ENCODE measurements at regions not wholly inside any gene's neighbourhood (a gene's known extent, or its start where the extent isn't known, plus 50 kb on each side); places are given as distances from the start of the nearest gene placed in this dataset.

GRCh38 chr4:3845094-3845743 is 79.0 kb downstream of the ADRA2C start:
- Histone ChIP-seq H3K4me3 (ENCODE audit: low read depth in 1 of 2, low read length in 2 of 2) (no peak overlapping the region), H3K27ac (ENCODE audit: low read depth, low read length) (no peak overlapping the region), H3K9me3 (ENCODE audit: control insufficient read depth in 1 of 2, low read length in 2 of 2) (no peaks in the 10 kb centered on the region), H3K9ac (ENCODE audit: low read depth in 1 of 2, low read length in 2 of 2) (no peak overlapping the region), H3K36me3 (ENCODE audit: control insufficient read depth in 1 of 2, insufficient read depth in 2 of 2, low read length in 2 of 2) (no peaks in the 10 kb centered on the region), H3K27me3 (ENCODE audit: control insufficient read depth in 1 of 2, insufficient read depth in 2 of 2, low read length in 2 of 2) (peaks cover 0 to 4% of the 10 kb centered on the region in 2 donors), H3K4me1 (ENCODE audit: control insufficient read depth in 1 of 2, insufficient read depth in 2 of 2, low read length in 2 of 2) (no peaks in the 10 kb centered on the region)

DNA sequence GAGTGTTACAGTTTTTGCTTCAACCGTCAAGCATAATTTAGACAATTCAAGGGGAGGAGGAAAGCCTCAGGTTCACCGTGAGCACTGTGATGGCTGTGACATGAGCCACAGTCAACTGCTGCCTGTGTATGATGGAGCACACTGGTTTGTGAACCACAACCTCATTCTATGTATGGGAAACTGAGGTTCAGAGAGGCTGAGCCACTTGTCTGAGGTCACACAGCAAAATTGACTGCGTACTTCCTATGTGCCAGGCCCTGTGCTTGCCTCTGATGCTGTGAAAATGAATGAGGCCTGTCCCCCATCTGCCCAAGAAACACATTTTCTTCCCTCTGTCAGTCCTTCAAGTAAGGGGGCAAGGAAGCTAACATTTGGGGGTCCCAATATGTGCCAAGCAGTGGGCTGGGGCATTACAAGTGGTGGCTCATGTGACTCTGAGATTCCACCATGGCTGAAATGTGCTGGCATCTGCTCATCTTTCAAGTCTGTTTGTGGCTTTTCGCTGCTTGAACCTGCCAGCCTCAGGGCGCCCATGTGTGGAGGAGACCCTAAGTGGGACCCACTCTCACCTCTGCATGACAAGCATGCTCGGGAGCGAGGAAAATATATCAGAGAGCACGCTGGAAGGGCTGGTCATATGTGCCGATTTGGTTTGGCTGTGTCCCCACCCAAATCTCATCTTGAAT is 79.7 kb downstream of the ADRA2C start:
- no peak overlapping the region for H3K4me3 ChIP-seq (ENCODE audit: low read depth in 1 of 2, low read length in 2 of 2)
- no peaks in the 10 kb centered on the region for H3K4me1 ChIP-seq (ENCODE audit: control insufficient read depth in 1 of 2, insufficient read depth in 2 of 2, low read length in 2 of 2)
- H3K9ac ChIP-seq (ENCODE audit: low read depth in 1 of 2, low read length in 2 of 2): no peak overlapping the region
- no peaks in the 10 kb centered on the region for H3K36me3 ChIP-seq (ENCODE audit: control insufficient read depth in 1 of 2, insufficient read depth in 2 of 2, low read length in 2 of 2)
- no peak overlapping the region for H3K27ac ChIP-seq (ENCODE audit: low read depth, low read length)
- H3K27me3 ChIP-seq (ENCODE audit: control insufficient read depth in 1 of 2, insufficient read depth in 2 of 2, low read length in 2 of 2): peaks cover 0 to 4% of the 10 kb centered on the region in 2 donors
- H3K9me3 ChIP-seq (ENCODE audit: control insufficient read depth in 1 of 2, low read length in 2 of 2): no peaks in the 10 kb centered on the region

- H3K9me3 ChIP-seq (ENCODE audit: control insufficient read depth in 1 of 2, low read length in 2 of 2): no peaks in the 10 kb centered on the region
- H3K9ac ChIP-seq (ENCODE audit: low read depth in 1 of 2, low read length in 2 of 2): no peak overlapping the region
- peaks cover 0 to 4% of the 10 kb centered on the region in 2 donors for H3K27me3 ChIP-seq (ENCODE audit: control insufficient read depth in 1 of 2, insufficient read depth in 2 of 2, low read length in 2 of 2)
- no peak overlapping the region for H3K4me3 ChIP-seq (ENCODE audit: low read depth in 1 of 2, low read length in 2 of 2)
- H3K4me1 ChIP-seq (ENCODE audit: control insufficient read depth in 1 of 2, insufficient read depth in 2 of 2, low read length in 2 of 2): no peaks in the 10 kb centered on the region
- no peaks in the 10 kb centered on the region for H3K36me3 ChIP-seq (ENCODE audit: control insufficient read depth in 1 of 2, insufficient read depth in 2 of 2, low read length in 2 of 2)
- H3K27ac ChIP-seq (ENCODE audit: low read depth, low read length): no peak overlapping the region
Measured at GRCh38 chr4:3847211-3847940, 81.2 kb downstream of the ADRA2C start.

DNA sequence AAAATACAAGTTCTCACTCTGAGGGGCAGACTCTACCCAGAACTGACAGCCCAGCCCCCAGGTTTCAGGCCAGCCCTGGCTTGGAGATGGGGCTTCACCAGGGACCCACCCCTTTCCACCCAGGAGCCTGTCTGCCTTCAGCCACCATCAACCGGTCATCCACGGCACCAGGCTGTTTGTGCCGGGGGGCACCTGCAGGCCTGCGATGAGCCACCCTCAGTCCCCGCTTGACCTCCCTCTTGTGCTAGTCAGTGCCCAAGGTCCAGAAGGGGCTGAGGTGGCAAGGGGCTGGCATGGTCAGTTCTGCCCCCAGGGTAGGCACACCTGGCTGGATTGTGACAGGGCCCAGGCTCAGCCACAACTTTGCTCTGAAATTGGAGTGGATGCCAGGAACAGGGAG is 82.1 kb downstream of the ADRA2C start:
- no peaks in the 10 kb centered on the region for H3K4me1 ChIP-seq (ENCODE audit: control insufficient read depth in 1 of 2, insufficient read depth in 2 of 2, low read length in 2 of 2)
- H3K27me3 ChIP-seq (ENCODE audit: control insufficient read depth in 1 of 2, insufficient read depth in 2 of 2, low read length in 2 of 2): peaks cover 0 to 4% of the 10 kb centered on the region in 2 donors
- H3K4me3 ChIP-seq (ENCODE audit: low read depth in 1 of 2, low read length in 2 of 2): no peak overlapping the region
- no peaks in the 10 kb centered on the region for H3K9me3 ChIP-seq (ENCODE audit: control insufficient read depth in 1 of 2, low read length in 2 of 2)
- H3K36me3 ChIP-seq (ENCODE audit: control insufficient read depth in 1 of 2, insufficient read depth in 2 of 2, low read length in 2 of 2): no peaks in the 10 kb centered on the region
- H3K9ac ChIP-seq (ENCODE audit: low read depth in 1 of 2, low read length in 2 of 2): no peak overlapping the region
- H3K27ac ChIP-seq (ENCODE audit: low read depth, low read length): no peak overlapping the region

DNA sequence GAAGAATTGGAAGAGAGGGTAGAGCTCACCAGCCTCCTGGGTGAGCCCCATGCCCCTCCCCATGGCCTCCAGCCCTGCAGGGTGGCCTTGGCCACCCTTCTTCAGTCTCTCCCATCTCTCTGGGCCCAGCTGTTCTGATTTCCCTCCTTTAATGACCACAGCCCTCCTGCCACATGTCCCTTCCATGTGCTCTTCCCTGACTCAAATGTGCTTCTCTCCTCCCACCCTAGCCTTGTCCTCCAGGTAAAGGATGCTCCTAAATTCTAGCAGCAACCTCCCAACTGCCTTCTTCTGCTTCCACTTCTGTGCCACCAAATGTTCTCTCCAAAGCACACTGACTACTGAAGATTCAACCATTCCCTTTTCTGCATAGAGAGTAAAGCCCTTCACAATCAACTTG is 83.0 kb downstream of the ADRA2C start:
- Histone ChIP-seq H3K4me1 (ENCODE audit: control insufficient read depth in 1 of 2, insufficient read depth in 2 of 2, low read length in 2 of 2) (no peaks in the 10 kb centered on the region), H3K27ac (ENCODE audit: low read depth, low read length) (no peak overlapping the region), H3K9me3 (ENCODE audit: control insufficient read depth in 1 of 2, low read length in 2 of 2) (no peaks in the 10 kb centered on the region), H3K36me3 (ENCODE audit: control insufficient read depth in 1 of 2, insufficient read depth in 2 of 2, low read length in 2 of 2) (no peaks in the 10 kb centered on the region), H3K27me3 (ENCODE audit: control insufficient read depth in 1 of 2, insufficient read depth in 2 of 2, low read length in 2 of 2) (peaks cover 0 to 5% of the 10 kb centered on the region in 2 donors), H3K9ac (ENCODE audit: low read depth in 1 of 2, low read length in 2 of 2) (no peak overlapping the region), H3K4me3 (ENCODE audit: low read depth in 1 of 2, low read length in 2 of 2) (no peak overlapping the region)

DNA sequence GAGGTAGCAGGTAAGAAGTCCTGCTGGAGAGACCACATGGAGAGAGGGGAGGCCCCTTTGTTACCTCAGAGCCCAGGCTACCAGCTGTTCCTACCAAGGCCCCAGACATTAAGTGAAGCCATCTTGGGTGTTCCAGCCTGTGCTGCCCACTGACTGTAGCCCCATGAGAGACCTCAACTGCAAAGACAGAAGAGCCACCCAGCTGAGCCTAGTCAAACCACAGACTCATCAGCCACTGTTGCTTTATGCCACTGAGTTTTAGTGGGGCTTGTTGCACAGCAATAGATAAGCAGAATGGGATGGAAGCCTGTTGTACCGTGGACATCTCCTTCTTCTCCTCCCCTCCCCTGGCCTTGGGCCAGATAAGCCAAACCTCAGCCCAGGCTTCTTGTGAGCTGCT is 83.9 kb downstream of the ADRA2C start:
- no peaks in the 10 kb centered on the region for H3K9me3 ChIP-seq (ENCODE audit: control insufficient read depth in 1 of 2, low read length in 2 of 2)
- peaks cover 0 to 7% of the 10 kb centered on the region in 2 donors for H3K27me3 ChIP-seq (ENCODE audit: control insufficient read depth in 1 of 2, insufficient read depth in 2 of 2, low read length in 2 of 2)
- H3K4me1 ChIP-seq (ENCODE audit: control insufficient read depth in 1 of 2, insufficient read depth in 2 of 2, low read length in 2 of 2): no peaks in the 10 kb centered on the region
- no peak overlapping the region for H3K9ac ChIP-seq (ENCODE audit: low read depth in 1 of 2, low read length in 2 of 2)
- no peak overlapping the region for H3K27ac ChIP-seq (ENCODE audit: low read depth, low read length)
- no peaks in the 10 kb centered on the region for H3K36me3 ChIP-seq (ENCODE audit: control insufficient read depth in 1 of 2, insufficient read depth in 2 of 2, low read length in 2 of 2)
- H3K4me3 ChIP-seq (ENCODE audit: low read depth in 1 of 2, low read length in 2 of 2): no peak overlapping the region

GRCh38 chr4:3851211-3851610 is 85.0 kb downstream of the ADRA2C start:
- no peak overlapping the region for H3K9ac ChIP-seq (ENCODE audit: low read depth in 1 of 2, low read length in 2 of 2)
- H3K27ac ChIP-seq (ENCODE audit: low read depth, low read length): no peak overlapping the region
- no peak overlapping the region for H3K4me3 ChIP-seq (ENCODE audit: low read depth in 1 of 2, low read length in 2 of 2)
- no peaks in the 10 kb centered on the region for H3K36me3 ChIP-seq (ENCODE audit: control insufficient read depth in 1 of 2, insufficient read depth in 2 of 2, low read length in 2 of 2)
- peaks cover 0 to 7% of the 10 kb centered on the region in 2 donors for H3K27me3 ChIP-seq (ENCODE audit: control insufficient read depth in 1 of 2, insufficient read depth in 2 of 2, low read length in 2 of 2)
- no peaks in the 10 kb centered on the region for H3K4me1 ChIP-seq (ENCODE audit: control insufficient read depth in 1 of 2, insufficient read depth in 2 of 2, low read length in 2 of 2)
- H3K9me3 ChIP-seq (ENCODE audit: control insufficient read depth in 1 of 2, low read length in 2 of 2): no peaks in the 10 kb centered on the region

DNA sequence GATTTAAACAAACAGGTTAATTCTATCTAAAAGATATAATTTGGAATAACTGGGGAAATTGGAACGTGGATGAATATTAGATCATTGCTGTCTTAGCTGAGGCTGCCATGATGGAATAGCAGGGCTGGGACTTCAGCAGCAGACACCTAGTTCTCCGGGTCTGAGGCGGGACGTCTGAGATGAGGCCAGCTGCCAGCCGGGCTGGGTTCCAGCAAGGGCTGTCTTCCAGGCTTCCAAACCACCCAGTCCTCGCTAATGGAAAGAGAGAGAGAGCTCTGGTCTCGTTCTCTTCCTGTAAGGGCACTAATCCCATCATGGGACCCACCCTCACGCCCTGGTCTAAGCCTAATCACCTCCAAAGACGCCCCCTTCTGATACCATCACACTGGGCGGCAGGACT is 85.7 kb downstream of the ADRA2C start:
- H3K4me1 ChIP-seq (ENCODE audit: control insufficient read depth in 1 of 2, insufficient read depth in 2 of 2, low read length in 2 of 2): no peaks in the 10 kb centered on the region
- no peak overlapping the region for H3K4me3 ChIP-seq (ENCODE audit: low read depth in 1 of 2, low read length in 2 of 2)
- H3K9ac ChIP-seq (ENCODE audit: low read depth in 1 of 2, low read length in 2 of 2): no peak overlapping the region
- no peaks in the 10 kb centered on the region for H3K9me3 ChIP-seq (ENCODE audit: control insufficient read depth in 1 of 2, low read length in 2 of 2)
- peaks cover 0 to 7% of the 10 kb centered on the region in 2 donors for H3K27me3 ChIP-seq (ENCODE audit: control insufficient read depth in 1 of 2, insufficient read depth in 2 of 2, low read length in 2 of 2)
- no peak overlapping the region for H3K27ac ChIP-seq (ENCODE audit: low read depth, low read length)
- H3K36me3 ChIP-seq (ENCODE audit: control insufficient read depth in 1 of 2, insufficient read depth in 2 of 2, low read length in 2 of 2): no peaks in the 10 kb centered on the region

GRCh38 chr4:3852309-3852708 is 86.1 kb downstream of the ADRA2C start:
- H3K27ac ChIP-seq (ENCODE audit: low read depth, low read length): no peak overlapping the region
- H3K9ac ChIP-seq (ENCODE audit: low read depth in 1 of 2, low read length in 2 of 2): no peak overlapping the region
- no peaks in the 10 kb centered on the region for H3K36me3 ChIP-seq (ENCODE audit: control insufficient read depth in 1 of 2, insufficient read depth in 2 of 2, low read length in 2 of 2)
- no peaks in the 10 kb centered on the region for H3K4me1 ChIP-seq (ENCODE audit: control insufficient read depth in 1 of 2, insufficient read depth in 2 of 2, low read length in 2 of 2)
- H3K27me3 ChIP-seq (ENCODE audit: control insufficient read depth in 1 of 2, insufficient read depth in 2 of 2, low read length in 2 of 2): peaks cover 0 to 7% of the 10 kb centered on the region in 2 donors
- H3K4me3 ChIP-seq (ENCODE audit: low read depth in 1 of 2, low read length in 2 of 2): no peak overlapping the region
- no peaks in the 10 kb centered on the region for H3K9me3 ChIP-seq (ENCODE audit: control insufficient read depth in 1 of 2, low read length in 2 of 2)

DNA sequence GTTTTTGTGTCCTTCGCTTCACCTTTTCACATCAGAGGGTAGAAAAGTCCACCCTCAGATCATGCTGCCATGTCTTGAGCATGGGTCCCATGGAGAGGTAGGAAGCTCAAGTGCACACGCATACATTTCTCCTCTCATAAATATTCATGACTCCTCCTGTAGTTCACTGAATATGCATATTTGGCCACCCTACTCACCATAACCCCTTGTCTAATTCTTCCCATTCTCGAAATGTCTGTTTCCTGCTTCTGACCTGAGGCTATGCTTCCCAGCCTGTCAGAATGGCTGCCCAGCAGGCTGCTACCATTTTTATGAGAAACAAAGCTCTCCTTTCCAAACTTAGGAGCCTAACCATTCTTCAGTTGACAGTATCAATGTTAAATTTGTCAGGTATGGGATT is 86.5 kb downstream of the ADRA2C start:
- no peak overlapping the region for H3K4me3 ChIP-seq (ENCODE audit: low read depth in 1 of 2, low read length in 2 of 2)
- no peak overlapping the region for H3K27ac ChIP-seq (ENCODE audit: low read depth, low read length)
- H3K9me3 ChIP-seq (ENCODE audit: control insufficient read depth in 1 of 2, low read length in 2 of 2): no peaks in the 10 kb centered on the region
- H3K9ac ChIP-seq (ENCODE audit: low read depth in 1 of 2, low read length in 2 of 2): no peak overlapping the region
- H3K4me1 ChIP-seq (ENCODE audit: control insufficient read depth in 1 of 2, insufficient read depth in 2 of 2, low read length in 2 of 2): no peaks in the 10 kb centered on the region
- no peaks in the 10 kb centered on the region for H3K36me3 ChIP-seq (ENCODE audit: control insufficient read depth in 1 of 2, insufficient read depth in 2 of 2, low read length in 2 of 2)
- H3K27me3 ChIP-seq (ENCODE audit: control insufficient read depth in 1 of 2, insufficient read depth in 2 of 2, low read length in 2 of 2): peaks cover 0 to 7% of the 10 kb centered on the region in 2 donors
